SKM-1 (cell line): ENCODE measurements at regions not wholly inside any gene's neighbourhood (a gene's known extent, or its start where the extent isn't known, plus 50 kb on each side); places are given as distances from the start of the nearest gene placed in this dataset.

Source experiments
- DNase-seq: peaks from one replicate; lab custom pipeline; 2025; ENCODE audit not compliant: unreplicated experiment; lab: John Stamatoyannopoulos, UW

GRCh38 chr12:83197483-83197914 is 510.8 kb downstream of the TMTC2 start:
- no peak for DNase-seq

DNA sequence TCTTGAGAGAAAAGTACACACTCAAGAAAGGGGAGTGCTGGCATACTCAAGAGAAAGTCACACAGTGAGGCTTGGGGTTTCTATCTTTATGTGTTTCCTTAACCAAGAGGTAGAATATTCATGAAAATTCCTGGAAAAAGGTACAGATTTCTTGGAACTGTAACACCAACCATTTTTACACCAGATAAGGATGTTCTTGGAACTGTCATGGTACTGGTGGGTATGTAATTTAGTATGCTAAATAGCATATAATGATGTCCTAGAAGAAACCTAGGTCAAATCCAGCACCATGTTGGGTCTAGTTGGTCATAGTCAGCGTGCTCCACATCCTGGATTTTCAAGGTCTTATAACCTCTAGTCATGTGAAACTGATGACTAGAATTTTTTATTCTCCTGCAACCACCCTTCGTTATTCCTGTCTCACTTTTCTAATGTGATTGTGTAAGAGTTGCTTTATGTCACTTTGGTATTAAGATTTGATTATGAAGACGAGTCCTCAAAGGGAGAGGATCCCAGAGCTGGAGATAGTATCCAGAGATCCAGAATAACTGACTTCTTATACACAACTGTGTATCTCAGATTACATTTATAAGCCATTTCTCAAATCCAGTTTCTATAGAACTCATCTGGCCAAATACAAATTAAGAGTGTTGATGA is 510.1 kb downstream of the TMTC2 start:
- DNase-seq: no peak

GRCh38 chr12:83190631-83191390 is 504.1 kb downstream of the TMTC2 start:
- no peak for DNase-seq

DNA sequence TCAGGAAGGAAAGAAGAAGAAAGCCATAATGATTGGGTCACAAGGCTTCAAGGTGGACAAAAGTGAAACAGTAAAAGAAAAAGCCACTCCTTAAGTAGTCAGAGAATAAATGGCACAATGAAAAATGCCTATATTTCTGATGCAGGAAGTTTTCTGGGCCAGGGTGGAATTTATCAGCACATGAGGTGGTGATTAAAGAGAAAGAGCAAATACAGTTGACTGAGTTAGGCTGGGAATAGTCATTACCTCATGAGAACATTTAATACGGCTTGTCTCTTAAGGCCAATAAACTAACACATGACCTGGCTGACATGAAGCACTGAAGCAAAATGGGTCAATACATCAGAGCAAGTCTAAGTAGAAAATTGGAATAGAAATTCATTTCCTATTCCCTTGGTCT is 499.7 kb downstream of the TMTC2 start:
- DNase-seq: no peak

DNA sequence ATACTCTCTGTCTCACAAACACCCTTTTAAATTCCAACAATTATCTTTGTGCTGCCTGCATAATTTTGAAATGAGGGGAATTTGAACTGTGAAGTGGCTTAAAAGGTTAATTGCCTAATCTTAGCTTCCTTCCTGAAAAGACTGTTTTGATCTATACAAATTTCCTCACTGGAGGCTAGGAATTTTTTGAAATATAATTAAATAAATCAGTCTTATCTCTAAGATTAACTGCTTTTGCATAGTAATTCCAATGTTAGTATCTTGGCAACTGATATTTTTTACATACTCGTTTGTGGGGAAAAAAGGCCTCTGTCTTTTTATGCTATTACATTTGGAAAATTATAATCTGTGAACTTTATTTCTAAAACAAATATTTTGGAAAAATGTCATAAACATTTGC is 498.5 kb downstream of the TMTC2 start:
- no peak for DNase-seq
